Iris pigment epithelial cell (primary cell): ENCODE measurements at regions not wholly inside any gene's neighbourhood (a gene's known extent, or its start where the extent isn't known, plus 50 kb on each side); places are given as distances from the start of the nearest gene placed in this dataset.
A peak's percentile ranks its signal among the peaks of the same experiment; 100 is the strongest.
"Not testable (repeated sequence)": the region's sequence is repeated elsewhere in the genome, so short reads cannot be mapped to it uniquely, and the experiment has no call there.

Source experiments
- DNase-seq: peaks from one replicate; pipeline ENCODE4 v3.0.0-alpha.2; 2011; ENCODE audit warnings: low read depth

- DNase-seq, result peak; percentile 37
These were observed 609.1 kb upstream of the BCHE start for GRCh38 chr3:166446291-166446690.

- DNase-seq, result no peak
These were observed 608.6 kb upstream of the BCHE start for GRCh38 chr3:166445865-166446264.

DNA sequence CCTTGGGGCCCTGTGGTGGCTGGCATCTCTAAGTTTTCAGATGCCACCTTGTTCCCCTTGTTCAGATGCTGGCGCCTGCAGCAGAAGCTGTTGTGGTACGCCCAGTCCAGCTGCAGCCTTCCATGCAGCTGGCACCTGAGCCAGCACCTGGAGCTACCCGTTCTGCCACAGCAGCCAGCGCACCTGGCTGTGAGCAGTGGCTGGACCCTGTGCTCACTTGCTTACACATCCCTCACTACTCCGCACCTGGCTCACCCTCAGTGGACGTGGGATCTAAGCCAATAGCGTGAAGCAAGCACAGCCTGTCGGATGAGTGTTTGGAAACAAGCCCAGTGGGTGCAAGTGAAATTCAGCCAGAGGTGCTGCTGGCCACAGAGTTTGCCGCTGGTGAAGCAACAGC, 607.5 kb upstream of the BCHE start:
- DNase-seq, result no peak

GRCh38 chr3:166444336-166444735, 607.1 kb upstream of the BCHE start:
- no peak for DNase-seq

GRCh38 chr3:166435469-166436057, 598.3 kb upstream of the BCHE start:
- no peak for DNase-seq

- DNase-seq, result no peak
These were observed 595.8 kb upstream of the BCHE start for GRCh38 chr3:166433060-166433459.

DNA sequence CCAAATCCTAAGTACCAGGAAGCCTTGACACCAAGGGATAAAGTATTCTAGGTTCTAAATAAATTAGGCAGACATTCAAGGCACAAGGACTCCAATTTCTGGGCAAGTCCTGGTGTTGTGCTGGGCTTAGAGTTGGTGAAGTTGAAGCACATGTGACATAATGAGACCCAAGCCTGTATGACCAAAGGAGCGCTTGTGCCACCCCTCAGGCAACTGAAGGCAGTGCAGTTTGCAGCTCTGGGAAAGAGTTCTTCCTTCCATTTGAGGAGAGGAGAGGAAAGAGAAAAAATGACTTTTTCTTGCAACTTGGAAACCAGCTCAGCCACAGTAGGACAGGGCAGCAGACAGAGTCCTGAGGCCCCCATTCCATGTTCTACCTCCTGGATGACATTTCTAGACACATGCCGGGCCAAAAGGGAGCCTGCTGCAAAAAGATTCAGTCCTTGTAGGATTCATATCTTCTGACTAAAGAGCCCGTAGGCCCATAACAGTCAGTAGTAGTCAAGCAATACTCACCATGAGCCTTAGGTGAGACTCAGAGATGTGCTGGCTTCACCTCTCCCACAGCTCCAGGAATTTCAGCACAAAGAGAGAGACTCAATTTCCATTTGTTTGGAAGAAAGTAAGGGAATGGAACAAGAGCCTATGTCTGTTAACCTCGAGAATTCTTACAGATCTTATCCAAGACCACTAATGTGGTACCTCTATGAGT, 588.8 kb upstream of the BCHE start:
- DNase-seq, result no peak

- DNase-seq, result no peak
These were observed 587.8 kb upstream of the BCHE start for GRCh38 chr3:166425021-166425420.

DNA sequence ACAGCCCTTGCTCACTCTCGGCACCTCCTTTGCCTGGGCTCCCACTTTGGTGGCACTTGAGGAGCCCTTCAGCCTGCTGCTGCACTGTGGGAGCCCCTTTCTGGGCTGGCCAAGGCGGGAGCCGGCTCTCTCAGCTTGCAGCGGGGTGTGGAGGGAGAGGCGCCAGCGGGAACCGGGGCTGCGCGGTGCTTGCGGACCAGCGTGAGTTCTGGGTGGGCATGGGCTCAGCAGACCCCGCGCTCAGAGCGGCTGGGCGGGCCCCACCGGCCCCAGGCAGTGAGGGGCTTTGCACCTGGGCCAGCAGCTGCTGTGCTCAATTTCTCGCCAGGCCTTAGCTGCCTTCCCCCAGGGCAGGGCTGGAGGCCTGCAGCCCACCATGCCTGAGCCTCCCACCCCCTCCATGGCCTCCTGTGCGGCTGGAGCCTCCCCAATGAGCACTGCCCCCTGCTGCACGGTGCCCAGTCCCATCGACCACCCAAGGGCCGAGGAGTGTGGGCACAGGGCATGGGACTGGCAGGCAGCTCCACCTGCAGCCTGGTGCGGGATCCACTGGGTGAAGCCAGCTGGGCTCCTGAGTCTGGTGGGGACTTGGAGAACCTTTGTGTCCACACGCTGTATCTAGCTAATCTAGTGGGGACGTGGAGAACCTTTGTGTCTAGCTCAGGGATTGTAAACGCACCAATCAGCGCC, 586.7 kb upstream of the BCHE start:
- DNase-seq, result not testable (repeated sequence)

GRCh38 chr3:166422556-166422955, 585.3 kb upstream of the BCHE start:
- DNase-seq, result no peak

DNA sequence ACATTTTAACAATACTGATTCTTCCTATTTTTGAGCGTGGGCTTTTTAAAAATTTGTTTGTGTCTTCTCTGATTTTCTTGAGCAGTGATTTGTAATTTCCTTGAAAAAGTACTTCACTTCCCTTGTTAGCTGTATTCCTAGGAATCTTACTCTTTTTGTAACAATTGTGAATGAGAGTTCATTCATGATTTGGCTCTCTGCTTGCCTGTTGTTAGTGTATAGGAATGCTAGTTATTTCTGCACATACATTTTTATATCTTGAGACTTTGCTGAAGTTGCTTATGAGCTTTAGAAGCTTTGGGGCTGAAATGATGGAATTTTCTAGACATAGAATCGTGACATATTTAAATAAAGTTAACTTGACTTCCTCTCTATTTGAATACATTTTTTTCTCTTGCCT, 582.8 kb upstream of the BCHE start:
- DNase-seq, result no peak

DNA sequence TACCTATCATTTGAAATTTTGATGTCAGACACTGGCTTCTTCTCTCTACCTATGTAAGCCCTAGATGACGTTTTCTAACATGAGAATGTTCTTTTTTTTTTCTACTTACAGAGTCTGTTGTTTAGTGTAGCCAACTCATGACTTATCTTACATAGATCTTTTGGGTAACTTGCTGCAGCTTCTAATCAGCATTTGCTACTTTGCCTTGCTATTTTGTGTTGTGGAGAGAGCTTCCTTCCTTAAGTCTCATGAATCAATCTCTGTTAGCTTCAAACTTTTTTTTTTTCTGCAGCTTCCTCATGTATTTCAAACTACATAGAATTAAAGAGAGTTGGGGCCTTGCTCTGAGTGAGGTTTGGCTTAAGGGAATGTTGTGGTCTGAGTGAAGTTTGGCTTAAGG, 568.7 kb upstream of the BCHE start:
- no peak for DNase-seq

DNA sequence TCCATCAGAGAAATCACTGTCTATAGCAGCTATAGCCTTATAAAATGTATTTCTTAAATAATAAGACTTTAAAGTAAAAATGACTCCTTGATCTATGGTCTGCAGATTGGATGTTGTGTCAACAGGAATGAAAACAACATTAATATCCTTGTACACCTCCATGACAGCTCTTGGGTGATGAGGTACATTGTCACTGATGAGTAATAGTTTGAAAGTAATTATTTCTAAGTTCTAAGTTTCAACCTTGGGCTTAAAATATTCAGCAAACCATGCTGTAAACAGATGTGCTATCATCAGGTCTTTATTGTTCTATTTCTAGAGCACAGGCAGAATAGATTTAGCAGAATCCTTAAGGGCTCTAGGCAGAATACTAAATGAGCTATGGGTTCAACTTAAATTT, 568.2 kb upstream of the BCHE start:
- no peak for DNase-seq

GRCh38 chr3:166390303-166390702, 553.1 kb upstream of the BCHE start:
- no peak for DNase-seq

- DNase-seq, result no peak
These were observed 551.1 kb upstream of the BCHE start for GRCh38 chr3:166388321-166388720.

GRCh38 chr3:166372571-166373106, 535.4 kb upstream of the BCHE start:
- DNase-seq, result no peak

GRCh38 chr3:166367947-166368533, 530.8 kb upstream of the BCHE start:
- DNase-seq, result no peak

DNA sequence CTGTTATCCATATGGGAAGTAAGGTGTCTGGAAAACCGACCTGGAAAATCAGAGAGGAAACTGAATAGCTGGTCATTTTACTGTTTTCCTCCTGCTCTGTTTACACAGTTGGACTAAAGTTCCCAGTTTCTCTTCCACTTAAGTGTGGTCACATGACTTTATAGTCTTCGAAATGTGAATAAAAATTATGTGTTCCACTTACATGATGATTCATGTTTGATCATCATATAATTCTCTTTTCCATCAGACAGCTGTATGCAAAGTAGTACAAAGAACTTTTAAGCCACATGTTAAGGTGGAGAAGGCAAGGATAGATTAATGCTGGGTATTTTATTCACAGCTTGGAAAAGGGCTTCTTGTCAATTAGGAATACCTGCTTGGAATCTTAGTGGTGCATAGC, 525.5 kb upstream of the BCHE start:
- no peak for DNase-seq

- no peak for DNase-seq
These were observed 523.5 kb upstream of the BCHE start for GRCh38 chr3:166360720-166361119.

- peak; percentile 9 for DNase-seq
These were observed 514.2 kb upstream of the BCHE start for GRCh38 chr3:166351461-166351860.

DNA sequence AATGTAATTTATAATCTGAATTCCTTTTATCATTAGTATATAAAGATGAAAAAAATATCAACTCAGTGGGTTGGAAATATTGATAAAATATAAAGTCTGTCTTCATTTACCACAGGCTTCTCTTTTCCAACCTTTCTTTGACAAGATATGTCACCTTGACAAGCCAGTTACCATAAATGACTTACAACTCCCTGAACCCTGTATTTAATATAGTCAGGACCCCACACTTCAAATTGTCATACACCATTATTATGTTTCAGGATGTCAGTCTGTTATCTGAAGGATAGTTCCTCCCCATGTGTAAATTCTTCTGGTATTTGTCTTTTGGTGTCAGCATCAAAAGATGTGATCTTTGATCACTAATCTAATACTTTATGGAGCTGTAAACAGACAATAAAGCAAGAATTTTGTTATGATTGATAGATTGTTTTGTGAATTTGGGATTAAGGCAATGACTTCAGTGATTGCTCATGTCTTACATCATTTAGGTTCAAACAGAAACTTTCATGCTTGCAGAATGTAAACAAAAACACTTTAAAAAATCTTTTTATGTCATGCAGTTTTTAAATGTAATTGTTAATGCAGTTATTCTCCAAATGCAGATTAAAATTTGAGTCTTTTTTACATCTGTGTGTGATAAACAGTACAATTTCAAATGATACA, 503.5 kb upstream of the BCHE start:
- no peak for DNase-seq

GRCh38 chr3:166324401-166324800, 487.2 kb upstream of the BCHE start:
- no peak for DNase-seq
